ENCODE measurements at regions not wholly inside any gene's neighbourhood (a gene's known extent, or its start where the extent isn't known, plus 50 kb on each side); places are given as distances from the start of the nearest gene placed in this dataset.

GRCh38 chr13:102940770-102941169, 94.9 kb downstream of the ERCC5 start:
- no peak for TF ChIP-seq CTCF (IDR thresholded peaks at IDR 0.05; ENCODE audit: low read depth, low read length)
- no peak for TF ChIP-seq MAX (IDR thresholded peaks at IDR 0.05; ENCODE audit: low read depth, low read length)
- TF ChIP-seq POLR2A (IDR thresholded peaks at IDR 0.05; ENCODE audit: extremely low read depth, insufficient read length) = no peak

Data from NB4 (cell line).